NCI-H2227 treated with DMSO at 0.1 percent for 48 hours (cell line): ENCODE measurements at regions not wholly inside any gene's neighbourhood (a gene's known extent, or its start where the extent isn't known, plus 50 kb on each side); places are given as distances from the start of the nearest gene placed in this dataset.
"Not testable (repeated sequence)": the region's sequence is repeated elsewhere in the genome, so short reads cannot be mapped to it uniquely, and the experiment has no call there.

Source experiments
- DNase-seq: peaks from one replicate; lab custom pipeline; 2025; lab: John Stamatoyannopoulos, UW

- no peak for DNase-seq
Measured at GRCh38 chr11:128156486-128156885, 430.9 kb downstream of the ETS1 start.

- DNase-seq = no peak
Measured at GRCh38 chr11:128155590-128155989, 431.8 kb downstream of the ETS1 start.

- no peak for DNase-seq
Measured at GRCh38 chr11:128153697-128154048, 433.7 kb downstream of the ETS1 start.

GRCh38 chr11:128152796-128153696, 434.3 kb downstream of the ETS1 start:
- DNase-seq = no peak

GRCh38 chr11:128151780-128152179, 435.6 kb downstream of the ETS1 start:
- no peak for DNase-seq

- DNase-seq = no peak
Measured at GRCh38 chr11:128151338-128151737, 436.0 kb downstream of the ETS1 start.

- DNase-seq = no peak
Measured at GRCh38 chr11:128148208-128148607, 439.1 kb downstream of the ETS1 start.

- DNase-seq = no peak
Measured at GRCh38 chr11:128146926-128147605, 440.3 kb downstream of the ETS1 start.

GRCh38 chr11:128140293-128140692, 447.1 kb downstream of the ETS1 start:
- DNase-seq = not testable (repeated sequence)

- no peak for DNase-seq
Measured at GRCh38 chr11:128135451-128135850, 451.9 kb downstream of the ETS1 start.

GRCh38 chr11:128133501-128133900, 453.9 kb downstream of the ETS1 start:
- DNase-seq = no peak

- DNase-seq = no peak
Measured at GRCh38 chr11:128130052-128130451, 457.3 kb downstream of the ETS1 start.

- DNase-seq = no peak
Measured at GRCh38 chr11:128125723-128126122, 461.6 kb downstream of the ETS1 start.

GRCh38 chr11:128116885-128117284, 470.5 kb downstream of the ETS1 start:
- DNase-seq = no peak

- DNase-seq = no peak
Measured at GRCh38 chr11:128116447-128116846, 470.9 kb downstream of the ETS1 start.

- no peak for DNase-seq
Measured at GRCh38 chr11:128105950-128106349, 481.4 kb downstream of the ETS1 start.

- no peak for DNase-seq
Measured at GRCh38 chr11:128105511-128105910, 481.8 kb downstream of the ETS1 start.

- DNase-seq = no peak
Measured at GRCh38 chr11:128103278-128103873, 484.0 kb downstream of the ETS1 start.

GRCh38 chr11:128098781-128099180, 488.6 kb downstream of the ETS1 start:
- DNase-seq = no peak

GRCh38 chr11:128095466-128095981, 491.8 kb downstream of the ETS1 start:
- no peak for DNase-seq

GRCh38 chr11:128093689-128094088, 493.7 kb downstream of the ETS1 start:
- DNase-seq = no peak

- DNase-seq = no peak
Measured at GRCh38 chr11:128089962-128090361, 497.4 kb downstream of the ETS1 start.

GRCh38 chr11:128086794-128087193, 500.6 kb downstream of the ETS1 start:
- DNase-seq = no peak
